GM12878 (cell line): ENCODE measurements at regions not wholly inside any gene's neighbourhood (a gene's known extent, or its start where the extent isn't known, plus 50 kb on each side); places are given as distances from the start of the nearest gene placed in this dataset.

Experiments used
- ATAC-seq: fragments of 200-7000 bp; cut with Tn5 transposase; 3 replicates; pipeline ENCODE4 v1.9.1; 2020; ENCODE audit warnings: mild to moderate bottlenecking, moderate library complexity
- BruUV-seq: library from RNA; stranded (reverse); fragments of 400-500 nt; replicated peaks from 2 replicates; lab custom pipeline; 2021; lab: Mats Ljungman, UMichigan
- CTCF ChIA-PET: fragments of 300-600 bp; sonication (Branson Sonifier 250); formaldehyde crosslinking; extraction: SDS; loops from one replicate; lab custom pipeline; 2021; ENCODE audit warnings: inconsistent platforms; lab: Yijun Ruan, JAX
- POLR2A ChIA-PET: fragments of 350-600 bp; formaldehyde crosslinking; extraction: SDS; loops from one replicate; lab custom pipeline; 2021; ENCODE audit warnings: inconsistent platforms; lab: Charles Lee
- RAD21 ChIA-PET: fragments of 300-600 bp; sonication (Branson Sonifier 250); formaldehyde crosslinking; loops from one replicate; lab custom pipeline; 2023; ENCODE audit warnings: antibody characterized with exemption; ENCODE audit not compliant: unreplicated experiment; lab: Charles Lee
- SMC1A ChIA-PET: fragments of 300-600 bp; sonication (Branson Sonifier 250); formaldehyde crosslinking; loops from one replicate; lab custom pipeline; 2023; ENCODE audit not compliant: unreplicated experiment, uncharacterized antibody; lab: Charles Lee
- DNase-seq: peaks from one replicate; pipeline ENCODE4 v3.0.0-alpha.2; 2011; ENCODE audit warnings: low read depth, low spot score
- FAIRE-seq: peaks from 3 replicates; lab custom pipeline; 2011; peaks lifted over from hg19 to GRCh38; lab: Jason Lieb, UNC
- H2AFZ ChIP-seq: 2 replicates; pipeline ENCODE4 v1.6.0; 2011; ENCODE audit warnings: low read depth, low read length, control low read depth; ENCODE audit not compliant: control insufficient read depth
- H3K27ac ChIP-seq: 2 replicates; pipeline ENCODE4 v1.5.1; 2011; ENCODE audit warnings: control low read depth; ENCODE audit not compliant: control insufficient read depth, insufficient read depth
- H3K27me3 ChIP-seq, 2 experiments: replicated peaks in 1 of 2; 2 replicates each; pipeline versions ENCODE4 v1.6.0 to v1.6.1; 2011; ENCODE audit warnings: low read length in 1 of 2; ENCODE audit not compliant: control insufficient read depth in 2 of 2, insufficient read depth in 2 of 2
- H3K36me3 ChIP-seq, 2 experiments: 2 replicates each; pipeline ENCODE4 v1.5.1; 2011; ENCODE audit warnings: low read length in 1 of 2; ENCODE audit not compliant: control insufficient read depth in 2 of 2, insufficient read depth in 2 of 2
- H3K4me1 ChIP-seq: 2 replicates; pipeline ENCODE4 v1.6.1; 2011; ENCODE audit warnings: mild to moderate bottlenecking, low read length, moderate library complexity, mixed read lengths; ENCODE audit not compliant: control insufficient read depth, insufficient read depth
- H3K4me2 ChIP-seq: 2 replicates; pipeline ENCODE4 v1.6.0; 2011; ENCODE audit warnings: control low read depth; ENCODE audit not compliant: control insufficient read depth, insufficient read depth
- H3K4me3 ChIP-seq: fragments of 200-600 bp; sonication (generic); 2 replicates; pipeline ENCODE4 v1.5.1; 2016
- H3K79me2 ChIP-seq: 2 replicates; pipeline ENCODE4 v1.6.0; 2011; ENCODE audit warnings: low read length; ENCODE audit not compliant: control insufficient read depth, insufficient read depth
- H3K9ac ChIP-seq: 2 replicates; pipeline ENCODE4 v1.8.0; 2011; ENCODE audit warnings: low read length, control low read depth, mixed read lengths; ENCODE audit not compliant: control insufficient read depth, insufficient read depth
- H3K9me3 ChIP-seq: replicated peaks from 3 replicates; pipeline ENCODE4 v1.5.1; 2011; ENCODE audit warnings: mild to moderate bottlenecking, low read length; ENCODE audit not compliant: control insufficient read depth, insufficient read depth
- H4K20me1 ChIP-seq: 2 replicates; pipeline ENCODE4 v1.6.0; 2011; ENCODE audit not compliant: control insufficient read depth, insufficient read depth
- ATF7 ChIP-seq: fragments of 450-650 bp; IDR thresholded peaks from 2 replicates; pipeline ENCODE4 v1.6.1; 2016; ENCODE audit warnings: low read depth, mild to moderate bottlenecking
- BCLAF1 ChIP-seq: fragments of 450-650 bp; IDR thresholded peaks from 2 replicates; pipeline ENCODE4 v1.6.1; 2017; ENCODE audit warnings: antibody characterized with exemption, mild to moderate bottlenecking, moderate library complexity
- HDAC6 ChIP-seq: fragments of 200-600 bp; sonication (generic); IDR thresholded peaks from one replicate; pipeline ENCODE4 v1.8.0; 2017; ENCODE audit warnings: antibody characterized with exemption; ENCODE audit not compliant: unreplicated experiment
- IRF3 ChIP-seq: fragments of 450-650 bp; IDR thresholded peaks from 2 replicates; pipeline ENCODE4 v1.6.1; 2014; ENCODE audit warnings: mild to moderate bottlenecking
- MTA3 ChIP-seq: IDR thresholded peaks from 2 replicates; pipeline ENCODE4 v1.6.1; 2012; ENCODE audit warnings: low read length, inconsistent platforms, borderline replicate concordance
- NR2C1 ChIP-seq: fragments of 450-650 bp; IDR thresholded peaks from 2 replicates; pipeline ENCODE4 v1.6.1; 2017; ENCODE audit warnings: antibody characterized with exemption, mild to moderate bottlenecking, moderate library complexity
- PAX8 ChIP-seq: fragments of 450-650 bp; IDR thresholded peaks from 2 replicates; pipeline ENCODE4 v1.6.1; 2017; ENCODE audit warnings: mild to moderate bottlenecking, moderate library complexity
- PML ChIP-seq: IDR thresholded peaks from 2 replicates; pipeline ENCODE4 v1.6.1; 2012; ENCODE audit warnings: low read length, inconsistent platforms
- SUZ12 ChIP-seq: fragments of 200-600 bp; sonication (generic); IDR thresholded peaks from one replicate; pipeline ENCODE4 v1.6.1; 2018; ENCODE audit warnings: antibody characterized with exemption, mild to moderate bottlenecking; ENCODE audit not compliant: unreplicated experiment
- TCF12 ChIP-seq: IDR thresholded peaks from 2 replicates; pipeline ENCODE4 v1.6.1; 2011; ENCODE audit warnings: low read depth, mild to moderate bottlenecking, low read length
- YBX1 ChIP-seq: fragments of 450-650 bp; IDR thresholded peaks from 2 replicates; pipeline ENCODE4 v1.6.1; 2016; ENCODE audit warnings: antibody characterized with exemption
- ZNF217 ChIP-seq: fragments of 450-650 bp; IDR thresholded peaks from 2 replicates; pipeline ENCODE4 v1.6.1; 2017; ENCODE audit warnings: antibody characterized with exemption, mild to moderate bottlenecking
- WGBS: methylation state at CpG from one replicate; pipeline ENCODE4 v1.1.6; 2016; ENCODE audit warnings: low lambda C conversion rate; ENCODE audit not compliant: insufficient replicate concordance, insufficient coverage; ENCODE audit errors: missing lambda C conversion rate; 5-methylcytosine and 5-hydroxymethylcytosine counted together
- in situ Hi-C: fragments of 300-500 bp; cut with MboI; formaldehyde crosslinking; loops from 9 replicates; pipeline ENCODE4 v1.14.3; 2018; ENCODE audit warnings: mixed read lengths
- intact Hi-C: fragments of 100-400 bp; cut with micrococcal nuclease; formaldehyde crosslinking; loops from one replicate; pipeline ENCODE4 v1.14.2; 2022; ENCODE audit not compliant: unreplicated experiment
- TF ChIP-seq, protein P1 (sequence below): IDR thresholded peaks from 2 replicates; pipeline ENCODE4 v1.6.1; 2011; ENCODE audit warnings: low read depth, low read length, improper control_type of control experiment, borderline replicate concordance
- TF ChIP-seq, protein P2 (sequence below), 3 experiments: IDR thresholded peaks in 2 of 3; conservative IDR thresholded peaks in 1 of 3; 2 replicates each; pipeline ENCODE4 v1.5.1; 2011; ENCODE audit warnings: low read depth in 3 of 3, low read length in 3 of 3, mild to moderate bottlenecking in 3 of 3, control low read depth in 2 of 3, moderate library complexity in 2 of 3, inconsistent platforms in 1 of 3, mixed read lengths in 1 of 3; ENCODE audit not compliant: control insufficient read depth in 2 of 3, insufficient read depth in 1 of 3; ENCODE audit errors: extremely low read depth in 1 of 3

DNA sequence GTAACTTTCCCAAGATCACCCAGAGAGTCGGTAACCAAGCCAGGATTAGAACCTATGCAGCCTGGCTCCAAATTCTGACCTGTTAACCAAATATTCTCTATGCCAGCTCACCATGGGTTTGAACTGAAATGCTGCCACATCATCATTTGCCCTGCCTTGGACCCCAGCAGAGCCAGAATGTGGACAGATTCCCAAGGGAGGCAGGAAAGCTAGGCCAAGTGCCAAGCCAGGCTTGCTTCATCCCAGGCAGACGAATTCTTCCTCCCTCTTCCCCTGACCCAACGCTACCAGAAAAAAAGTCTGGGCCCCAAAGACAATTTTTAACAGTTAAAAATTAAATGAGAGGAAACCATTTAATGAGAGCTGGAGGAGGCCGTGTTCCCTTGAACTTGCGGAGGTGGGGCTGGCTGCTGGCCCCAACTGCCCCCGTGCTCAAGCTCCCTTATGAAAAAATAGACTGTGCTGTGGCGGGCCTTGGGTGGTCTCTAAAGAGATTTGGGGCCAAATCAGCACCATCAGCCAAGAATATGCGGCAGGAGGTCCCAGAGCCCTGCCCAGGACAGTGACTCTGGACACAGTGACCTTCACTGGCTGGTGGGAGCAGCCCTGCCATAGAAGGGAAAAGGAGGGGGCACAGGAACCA is 184.1 kb upstream of the SYT13 start (continued):
- no peak for TF ChIP-seq BCLAF1

DNA sequence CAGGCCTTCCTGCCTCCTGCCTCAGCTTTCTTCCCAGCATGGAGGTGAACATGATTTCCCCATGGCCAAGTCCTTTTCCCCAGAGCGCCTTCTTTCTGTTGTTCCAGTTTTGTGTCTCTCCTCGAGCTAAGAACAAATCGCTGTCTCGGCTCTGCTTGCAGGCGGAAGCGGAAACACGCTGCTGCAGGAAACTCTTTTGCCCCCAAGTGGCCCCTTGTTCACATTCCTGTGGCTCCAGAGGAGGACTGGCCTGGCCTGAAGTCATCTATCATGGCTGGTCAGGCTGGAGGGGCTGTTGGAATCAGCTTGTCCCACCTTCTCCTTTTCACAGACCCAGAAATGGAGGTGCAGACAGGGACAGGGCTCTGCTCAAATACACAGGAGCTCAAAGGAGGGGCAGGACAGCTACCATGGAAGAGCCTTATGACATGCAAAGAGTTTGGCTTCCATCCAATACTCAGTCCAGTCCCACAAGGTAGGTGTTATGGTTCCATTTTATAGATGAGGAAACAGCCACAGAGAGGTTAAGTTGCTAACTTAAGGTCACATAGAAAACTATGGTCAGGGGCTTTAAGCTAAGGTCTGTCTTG is 182.2 kb upstream of the SYT13 start:
- no peak overlapping the region for H2AFZ ChIP-seq
- intact Hi-C loops, result no loop called here
- peaks cover 0 to 1% of the 10 kb centered on the region in 2 experiments; a peak in 3 of 4 replicates for H3K27me3 ChIP-seq
- no peak overlapping the region for H3K4me2 ChIP-seq
- H3K27ac ChIP-seq, result no peak overlapping the region
- in situ Hi-C loops, result no loop called here
- ChIA-PET RAD21 (no interaction called here), SMC1A (no interaction called here), POLR2A (no interaction called here), CTCF (interaction anchor here (0.8 to 1.1 kb wide), 2 partner anchors 97 to 129 kb away, joined by 3 read pairs; no protein-coding TSS in a partner anchor)
- H4K20me1 ChIP-seq, result no peaks in the 10 kb centered on the region
- no peaks in the 10 kb centered on the region for H3K36me3 ChIP-seq
- DNase-seq, result no peak
- H3K9ac ChIP-seq, result no peak overlapping the region
- no peaks in the 10 kb centered on the region for H3K9me3 ChIP-seq
- no peak for FAIRE-seq
- no peaks in the 10 kb centered on the region for H3K4me1 ChIP-seq
- no peak for ATAC-seq
- 31% methylated on average over 7 of the region's 7 CpGs for WGBS
- H3K4me3 ChIP-seq, result no peak overlapping the region
- H3K79me2 ChIP-seq, result no peaks in the 10 kb centered on the region
- BruUV-seq, result no TSS peak
- no peak for TF ChIP-seq ZNF217
- TF ChIP-seq, protein P1, sequence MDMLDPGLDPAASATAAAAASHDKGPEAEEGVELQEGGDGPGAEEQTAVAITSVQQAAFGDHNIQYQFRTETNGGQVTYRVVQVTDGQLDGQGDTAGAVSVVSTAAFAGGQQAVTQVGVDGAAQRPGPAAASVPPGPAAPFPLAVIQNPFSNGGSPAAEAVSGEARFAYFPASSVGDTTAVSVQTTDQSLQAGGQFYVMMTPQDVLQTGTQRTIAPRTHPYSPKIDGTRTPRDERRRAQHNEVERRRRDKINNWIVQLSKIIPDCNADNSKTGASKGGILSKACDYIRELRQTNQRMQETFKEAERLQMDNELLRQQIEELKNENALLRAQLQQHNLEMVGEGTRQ, result no peak
- TF ChIP-seq SUZ12, result no peak
- TF ChIP-seq, protein P2, sequence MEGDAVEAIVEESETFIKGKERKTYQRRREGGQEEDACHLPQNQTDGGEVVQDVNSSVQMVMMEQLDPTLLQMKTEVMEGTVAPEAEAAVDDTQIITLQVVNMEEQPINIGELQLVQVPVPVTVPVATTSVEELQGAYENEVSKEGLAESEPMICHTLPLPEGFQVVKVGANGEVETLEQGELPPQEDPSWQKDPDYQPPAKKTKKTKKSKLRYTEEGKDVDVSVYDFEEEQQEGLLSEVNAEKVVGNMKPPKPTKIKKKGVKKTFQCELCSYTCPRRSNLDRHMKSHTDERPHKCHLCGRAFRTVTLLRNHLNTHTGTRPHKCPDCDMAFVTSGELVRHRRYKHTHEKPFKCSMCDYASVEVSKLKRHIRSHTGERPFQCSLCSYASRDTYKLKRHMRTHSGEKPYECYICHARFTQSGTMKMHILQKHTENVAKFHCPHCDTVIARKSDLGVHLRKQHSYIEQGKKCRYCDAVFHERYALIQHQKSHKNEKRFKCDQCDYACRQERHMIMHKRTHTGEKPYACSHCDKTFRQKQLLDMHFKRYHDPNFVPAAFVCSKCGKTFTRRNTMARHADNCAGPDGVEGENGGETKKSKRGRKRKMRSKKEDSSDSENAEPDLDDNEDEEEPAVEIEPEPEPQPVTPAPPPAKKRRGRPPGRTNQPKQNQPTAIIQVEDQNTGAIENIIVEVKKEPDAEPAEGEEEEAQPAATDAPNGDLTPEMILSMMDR (IDR thresholded peaks at IDR 0.05 in 2 of 3, conservative IDR thresholded peaks at IDR 0.05 in 1 of 3; ENCODE audit: control insufficient read depth in 2 of 3, extremely low read depth in 1 of 3, insufficient read depth in 1 of 3, low read depth in 3 of 3, low read length in 3 of 3), result no peak
- TF ChIP-seq YBX1, result no peak
- no peak for TF ChIP-seq PML
- TF ChIP-seq TCF12, result no peak
- no peak for TF ChIP-seq MTA3
- no peak for TF ChIP-seq HDAC6
- TF ChIP-seq PAX8, result no peak
- no peak for TF ChIP-seq NR2C1
- TF ChIP-seq IRF3, result no peak
- TF ChIP-seq ATF7, result no peak
